Kasumi-1 (cell line): ENCODE measurements at regions not wholly inside any gene's neighbourhood (a gene's known extent, or its start where the extent isn't known, plus 50 kb on each side); places are given as distances from the start of the nearest gene placed in this dataset.
A peak's percentile ranks its signal among the peaks of the same experiment; 100 is the strongest.
"Not testable (repeated sequence)": the region's sequence is repeated elsewhere in the genome, so short reads cannot be mapped to it uniquely, and the experiment has no call there.

Source experiments
- DNase-seq, 2 experiments: peaks; one replicate each; lab custom pipeline; 2025; lab: John Stamatoyannopoulos, UW

GRCh38 chr1:114269539-114269938 lies 115.9 kb upstream of the SYT6 start:
- DNase-seq: no peak

- DNase-seq: no peak
Observed at GRCh38 chr1:114263343-114263742, 109.7 kb upstream of the SYT6 start.

DNA sequence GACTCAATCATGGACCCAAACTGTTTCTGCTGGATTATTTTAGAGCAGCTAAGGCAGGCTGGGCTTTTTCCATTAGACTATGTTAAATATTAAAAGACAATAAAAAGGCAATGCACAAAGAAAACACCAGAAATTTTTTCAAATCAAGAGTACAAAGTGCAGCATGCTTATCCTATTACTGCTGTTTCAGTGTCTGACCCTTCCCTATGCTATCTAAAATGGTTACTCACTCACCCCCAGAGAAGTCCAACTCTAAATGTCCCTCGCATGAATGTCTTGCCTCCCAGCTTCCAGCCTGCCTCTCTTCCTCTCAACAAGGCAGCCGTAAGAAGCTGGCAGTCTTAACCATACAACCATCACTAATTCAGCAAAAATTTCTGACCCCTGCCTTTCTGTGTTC lies 108.7 kb upstream of the SYT6 start:
- no peak for DNase-seq

DNA sequence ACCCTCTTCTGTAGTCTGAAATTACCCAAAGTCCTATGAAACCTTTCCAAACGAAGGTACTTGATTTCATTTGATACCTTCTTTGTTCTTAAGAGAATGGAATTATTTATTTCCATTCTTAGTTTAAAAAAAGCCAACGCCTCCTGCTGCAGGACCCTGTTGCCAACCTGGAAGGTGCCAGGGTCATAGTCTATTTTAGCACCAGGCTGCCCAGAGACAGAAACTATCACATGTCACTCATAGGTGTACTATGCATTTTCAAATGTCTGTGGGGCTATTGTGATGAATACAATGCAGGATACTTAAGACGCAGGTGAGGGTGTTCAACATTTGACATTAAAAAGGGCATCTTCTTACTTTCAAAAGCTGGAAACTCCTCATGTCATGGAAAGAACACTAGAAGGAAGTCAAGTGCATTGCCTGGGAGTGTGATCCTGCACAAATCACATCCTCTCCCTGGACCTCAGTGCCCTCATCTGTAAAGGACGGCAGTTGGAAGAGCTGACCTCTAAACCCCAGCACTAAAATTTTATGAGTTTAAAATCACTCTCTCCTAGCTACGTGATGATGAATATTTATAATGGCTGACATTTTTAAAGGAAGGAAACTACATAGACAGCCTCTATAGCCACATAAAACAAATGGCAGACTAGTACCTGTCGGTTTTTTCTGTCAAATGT lies 107.3 kb upstream of the SYT6 start:
- no peak for DNase-seq

DNA sequence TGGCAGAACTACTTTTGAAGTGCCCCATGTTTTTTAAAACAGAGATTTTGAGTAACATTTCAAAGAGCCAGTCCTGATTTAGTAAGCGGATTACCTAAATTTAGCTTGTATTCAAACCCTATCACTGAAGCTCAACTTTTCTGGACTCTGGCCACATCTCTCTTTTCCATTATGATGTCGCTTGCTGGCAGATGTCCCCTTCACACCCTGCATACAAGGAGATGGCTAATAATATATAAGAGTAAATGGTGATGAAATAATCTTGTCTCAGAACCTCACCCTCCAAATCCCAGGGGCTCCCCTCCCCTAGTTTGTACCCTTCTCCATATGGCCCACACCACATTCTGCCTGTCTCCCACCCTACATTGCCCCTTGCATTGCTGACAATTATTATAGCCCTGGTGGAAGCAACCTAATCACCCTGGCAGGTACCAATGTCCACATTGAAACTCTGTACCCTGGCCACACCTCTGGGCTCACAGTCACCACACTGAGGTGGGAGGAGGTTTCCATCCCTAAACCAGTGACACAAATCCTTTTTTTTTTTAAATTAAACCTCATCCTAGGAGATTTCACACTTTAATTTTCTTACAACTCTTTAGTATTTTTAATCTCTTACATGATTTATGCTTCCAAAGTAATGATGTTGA lies 106.0 kb upstream of the SYT6 start:
- DNase-seq: no peak

DNA sequence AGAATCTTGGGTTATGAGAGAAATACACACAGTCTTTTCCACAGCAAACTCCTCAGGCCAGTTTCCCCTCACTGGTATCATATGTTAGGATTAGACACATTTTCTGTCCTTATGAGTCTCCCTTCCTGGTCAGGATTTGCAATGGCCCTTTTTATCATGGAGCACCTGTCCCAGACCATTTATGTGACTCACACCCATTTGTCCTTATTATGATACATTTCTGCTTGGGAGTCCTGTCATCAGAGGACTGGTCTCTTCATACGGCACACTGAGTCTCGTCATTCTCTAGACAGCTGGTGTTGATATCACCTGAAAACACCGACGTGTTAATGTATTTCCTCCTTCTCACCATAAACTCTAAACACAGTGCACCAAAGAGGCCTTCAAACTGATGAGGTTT lies 105.0 kb upstream of the SYT6 start:
- no peak for DNase-seq

DNA sequence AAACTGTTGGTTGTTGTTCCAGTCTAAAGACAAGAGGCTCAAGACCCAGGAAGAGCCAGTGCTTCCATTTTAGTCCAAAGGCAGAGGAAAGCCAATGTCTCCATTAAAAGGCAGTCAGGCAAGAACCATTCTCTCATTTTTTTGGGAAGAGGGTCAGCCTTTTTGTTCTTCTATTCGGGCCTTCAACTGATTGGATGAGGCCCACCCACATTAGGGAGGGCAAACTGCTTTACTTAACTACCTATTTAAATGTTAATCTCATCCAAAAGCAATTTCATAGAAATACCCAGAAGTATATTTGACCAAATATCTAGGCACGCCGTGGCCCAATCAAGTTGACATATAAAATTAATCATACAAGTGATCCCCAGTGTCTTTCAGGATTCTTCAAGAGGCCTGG lies 104.4 kb upstream of the SYT6 start:
- DNase-seq: no peak

- no peak for DNase-seq
Observed at GRCh38 chr1:114257554-114257953, 103.9 kb upstream of the SYT6 start.

DNA sequence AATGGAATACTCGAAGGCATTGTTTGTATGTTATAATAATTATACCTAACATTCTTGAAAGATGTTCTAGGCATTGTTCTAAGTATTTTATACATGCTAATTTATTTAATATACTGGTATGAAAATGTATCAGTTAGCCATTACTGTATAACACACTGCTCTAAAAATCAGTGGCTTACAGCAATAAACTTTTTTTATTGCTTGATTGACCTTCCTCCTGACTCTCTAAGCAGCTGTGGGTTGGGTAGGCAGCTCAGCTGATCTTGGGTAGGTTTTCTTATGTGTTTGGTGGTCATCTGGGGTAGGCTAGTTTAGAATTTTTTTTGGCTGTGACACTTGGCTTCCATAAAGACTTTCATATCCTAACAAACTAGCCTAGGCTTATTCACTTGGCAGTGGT lies 100.2 kb upstream of the SYT6 start:
- no peak for DNase-seq

DNA sequence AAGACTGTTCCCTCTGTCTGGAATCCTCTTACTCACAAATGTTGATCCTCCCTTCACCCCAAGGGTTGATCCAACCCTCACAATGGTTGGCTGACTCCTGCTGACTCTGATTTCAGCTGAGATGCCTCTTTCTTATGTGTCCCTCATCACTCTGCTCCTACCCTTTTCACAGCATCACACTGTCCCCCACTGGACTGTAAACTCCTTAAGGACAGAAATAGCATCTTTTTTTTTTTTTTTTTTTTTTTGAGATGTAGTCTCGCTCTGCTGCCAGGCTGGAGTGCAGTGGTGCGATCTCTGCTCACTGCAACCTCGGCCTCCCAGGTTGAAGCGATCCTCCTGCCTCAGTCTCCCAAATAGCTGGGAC lies 97.9 kb upstream of the SYT6 start:
- no peak for DNase-seq

GRCh38 chr1:114250683-114251572 lies 97.3 kb upstream of the SYT6 start:
- DNase-seq: no peak

DNA sequence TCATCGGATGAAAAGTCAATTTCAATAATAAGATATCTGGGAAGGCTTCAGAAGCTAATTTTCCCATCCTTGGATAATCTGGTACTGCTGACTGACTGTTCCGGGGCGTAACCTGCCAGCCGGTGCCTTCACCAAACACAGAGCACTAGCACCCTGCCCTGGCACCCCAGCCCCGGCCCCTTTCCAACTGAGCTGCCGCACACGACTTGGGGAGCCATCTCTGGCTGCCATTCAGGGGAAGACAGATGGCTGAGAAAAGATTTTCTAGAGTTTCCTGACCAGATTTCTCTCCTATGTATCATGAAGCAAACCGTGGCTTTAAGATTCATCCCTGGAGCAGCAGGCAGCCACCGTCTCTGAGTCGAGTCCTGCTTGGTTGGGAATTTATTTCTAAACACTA lies 96.0 kb upstream of the SYT6 start:
- DNase-seq: no peak

- no peak for DNase-seq
Observed at GRCh38 chr1:114248162-114248561, 94.5 kb upstream of the SYT6 start.

GRCh38 chr1:114242531-114243210 lies 89.0 kb upstream of the SYT6 start:
- DNase-seq: not testable (repeated sequence)

GRCh38 chr1:114238053-114238452 lies 84.4 kb upstream of the SYT6 start:
- no peak for DNase-seq

GRCh38 chr1:114236517-114236916 lies 82.8 kb upstream of the SYT6 start:
- no peak for DNase-seq

DNA sequence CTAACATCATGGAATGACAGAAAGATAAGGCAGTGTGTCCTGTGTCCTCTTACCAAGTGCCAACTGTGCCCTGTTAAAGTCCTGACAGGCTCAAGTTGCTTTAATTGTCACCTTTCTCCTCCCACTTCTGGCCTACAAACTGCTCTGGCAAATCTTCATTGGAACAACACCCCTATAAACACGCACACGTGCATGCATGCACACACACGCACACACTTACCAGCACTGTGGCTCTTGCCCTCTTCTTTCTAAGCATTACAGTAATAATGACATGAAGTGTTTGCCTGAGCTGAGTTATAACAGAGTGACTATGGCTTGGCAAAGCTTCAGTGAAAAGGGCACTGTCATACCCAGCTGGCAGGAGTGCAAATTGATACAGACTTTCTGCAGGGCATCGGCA lies 82.3 kb upstream of the SYT6 start:
- no peak for DNase-seq

- no peak for DNase-seq
Observed at GRCh38 chr1:114235281-114235680, 81.6 kb upstream of the SYT6 start.

GRCh38 chr1:114234408-114235124 lies 80.9 kb upstream of the SYT6 start:
- DNase-seq: peak; percentile 14 to 18

DNA sequence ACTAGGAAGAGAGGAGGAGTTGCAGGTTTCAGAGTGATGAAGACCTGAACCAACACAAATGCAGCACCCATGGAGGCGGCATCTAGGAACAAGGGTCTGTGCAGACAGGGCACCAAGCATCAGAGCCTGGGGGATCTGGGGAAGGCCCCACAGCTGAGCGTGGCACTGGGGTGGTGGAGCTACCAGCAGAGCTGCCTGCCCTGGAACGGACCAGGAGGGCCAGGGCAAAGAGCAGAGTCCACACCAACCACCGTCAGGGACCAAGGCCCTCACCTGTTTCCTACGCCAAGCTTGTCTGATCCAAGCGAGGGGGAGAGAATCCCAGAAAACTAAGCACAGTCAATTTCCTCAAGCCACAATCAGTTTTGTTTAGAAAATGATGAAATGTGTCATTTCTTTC lies 79.0 kb upstream of the SYT6 start:
- DNase-seq: no peak

DNA sequence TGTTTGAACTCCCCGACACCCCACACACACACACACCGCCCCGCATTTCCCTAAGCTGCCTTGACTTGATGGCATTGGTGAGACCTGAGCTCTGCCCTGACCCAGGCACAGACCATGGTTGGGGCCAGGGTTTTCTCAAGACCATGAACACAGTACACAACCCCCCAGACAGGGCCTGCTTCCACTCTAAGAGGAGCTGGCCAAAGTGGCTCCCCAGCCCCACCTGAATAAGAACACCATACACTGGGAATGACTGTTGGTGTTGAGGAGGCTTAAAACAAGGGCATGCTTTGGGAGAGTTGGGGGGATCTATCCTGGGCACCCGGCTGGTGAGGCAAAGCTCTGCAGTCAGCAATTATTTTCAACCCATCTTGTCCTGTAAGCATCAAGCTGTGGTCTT lies 77.6 kb upstream of the SYT6 start:
- no peak for DNase-seq

- DNase-seq: no peak
Observed at GRCh38 chr1:114229368-114229767, 75.7 kb upstream of the SYT6 start.
